MCF 10A (cell line): ENCODE measurements at regions not wholly inside any gene's neighbourhood (a gene's known extent, or its start where the extent isn't known, plus 50 kb on each side); places are given as distances from the start of the nearest gene placed in this dataset.

Experiments
- BruUV-seq: library from RNA; stranded (reverse); fragments of 400-500 nt; replicated peaks from 2 replicates; lab custom pipeline; 2021; lab: Mats Ljungman, UMichigan
- CTCF ChIA-PET: fragments of 300-600 bp; sonication (Branson Sonifier 250); formaldehyde crosslinking; extraction: SDS; loops from one replicate; lab custom pipeline; 2021; ENCODE audit warnings: antibody characterized with exemption, inconsistent platforms; lab: Yijun Ruan, JAX
- POLR2A ChIA-PET: fragments of 300-600, 350-650 bp; sonication (Branson Sonifier 250); formaldehyde crosslinking; extraction: SDS; loops from one replicate; lab custom pipeline; 2020; ENCODE audit warnings: antibody characterized with exemption, inconsistent platforms; lab: Yijun Ruan, JAX
- DNase-seq: peaks from one replicate; pipeline ENCODE4 v3.0.0-alpha.2; 2018; ENCODE audit not compliant: unreplicated experiment
- H3K27ac Mint-ChIP-seq: one replicate; pipeline ENCODE4 v1.8.0; 2022; ENCODE audit warnings: mild to moderate bottlenecking, low read depth, mixed read lengths; ENCODE audit not compliant: unreplicated experiment
- H3K27me3 Mint-ChIP-seq: one replicate; pipeline ENCODE4 v1.8.0; 2022; ENCODE audit warnings: mixed read lengths; ENCODE audit not compliant: insufficient read depth, unreplicated experiment
- H3K36me3 Mint-ChIP-seq: one replicate; pipeline ENCODE4 v1.8.0; 2022; ENCODE audit warnings: mild to moderate bottlenecking, moderate library complexity, mixed read lengths; ENCODE audit not compliant: insufficient read depth, unreplicated experiment
- H3K4me1 Mint-ChIP-seq: one replicate; pipeline ENCODE4 v1.8.0; 2022; ENCODE audit warnings: mixed read lengths; ENCODE audit not compliant: insufficient read depth, unreplicated experiment
- H3K4me3 Mint-ChIP-seq: one replicate; pipeline ENCODE4 v1.8.0; 2022; ENCODE audit warnings: mild to moderate bottlenecking, moderate library complexity, mixed read lengths; ENCODE audit not compliant: unreplicated experiment
- H3K9me3 Mint-ChIP-seq: one replicate; pipeline ENCODE4 v1.8.0; 2022; ENCODE audit warnings: mixed read lengths; ENCODE audit not compliant: unreplicated experiment
- CTCF ChIP-seq: fragments of 200-600 bp; IDR thresholded peaks from one replicate; pipeline ENCODE4 v1.8.0; 2022; ENCODE audit warnings: antibody characterized with exemption, mild to moderate bottlenecking; ENCODE audit not compliant: unreplicated experiment
- intact Hi-C: fragments of 100-400 bp; cut with micrococcal nuclease; formaldehyde crosslinking; loops from 2 replicates; pipeline ENCODE4 v1.14.1; 2022

DNA sequence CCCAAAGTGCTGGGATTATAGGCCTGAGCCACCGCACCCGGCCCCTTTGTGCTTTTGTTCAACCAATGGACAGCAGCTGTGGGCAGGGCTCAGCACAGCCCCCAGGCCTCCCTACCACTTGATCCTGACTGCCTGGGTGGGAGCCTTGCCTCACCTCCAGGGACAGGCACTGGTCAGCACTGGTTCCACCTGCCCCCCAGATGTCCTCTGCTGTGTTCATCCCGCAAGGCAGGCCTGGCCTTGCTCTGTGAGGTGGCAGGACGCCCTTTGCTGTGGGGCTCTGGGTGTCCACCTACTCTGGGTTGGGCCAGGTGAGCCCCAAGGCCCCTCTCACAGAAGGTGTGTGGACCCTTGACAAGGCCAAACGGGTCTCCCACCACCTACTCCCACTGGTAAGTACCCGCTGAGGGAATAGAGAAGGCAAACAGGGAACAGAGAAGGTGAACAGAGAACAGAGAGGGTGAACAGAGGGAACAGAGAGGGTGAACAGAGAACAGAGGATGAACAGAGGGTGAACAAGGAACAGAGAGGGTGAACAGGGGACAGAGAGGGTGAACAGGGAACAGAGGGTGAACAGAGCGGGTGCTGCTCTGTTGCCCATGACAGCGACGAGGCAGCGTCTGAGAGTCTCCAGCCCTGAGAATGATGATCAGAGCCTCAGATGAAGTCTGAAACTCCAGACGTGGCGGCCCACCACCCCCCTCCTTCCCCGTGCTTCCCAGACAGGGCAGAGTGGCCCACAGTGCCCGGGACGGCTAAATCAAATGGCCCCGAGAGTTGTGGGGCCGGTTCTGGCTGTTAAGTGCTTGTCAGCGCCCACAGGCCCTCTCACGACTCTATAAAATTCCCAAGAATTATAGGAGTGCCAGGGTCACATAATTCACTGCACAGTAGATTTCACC is 55.0 kb upstream of the NKX1-1 start:
- no peak for DNase-seq
- Mint-ChIP-seq H3K36me3 (no peaks in the 10 kb centered on the region), H3K4me1 (no peaks in the 10 kb centered on the region), H3K27ac (no peak overlapping the region), H3K4me3 (no peak overlapping the region), H3K27me3 (peaks cover 54% of the 10 kb centered on the region), H3K9me3 (no peaks in the 10 kb centered on the region)
- BruUV-seq = no TSS peak
- ChIA-PET POLR2A (interaction anchor here (0.6 kb wide), 1 partner anchor 176 kb away, joined by 3 read pairs; no protein-coding TSS in a partner anchor), CTCF (no interaction called here)
- TF ChIP-seq CTCF = no peak
- intact Hi-C loops = no loop called here

- no TSS peak for BruUV-seq
- intact Hi-C loops = no loop called here
- TF ChIP-seq CTCF = no peak
- no peak for DNase-seq
- H3K4me3 Mint-ChIP-seq = no peak overlapping the region
- no peaks in the 10 kb centered on the region for H3K9me3 Mint-ChIP-seq
- ChIA-PET CTCF (interaction anchor here (0.6 kb wide), 1 partner anchor 285 kb away, joined by 3 read pairs; no protein-coding TSS in a partner anchor), POLR2A (no interaction called here)
- H3K36me3 Mint-ChIP-seq = no peaks in the 10 kb centered on the region
- H3K27ac Mint-ChIP-seq = no peak overlapping the region
- H3K4me1 Mint-ChIP-seq = no peaks in the 10 kb centered on the region
- peaks cover 54% of the 10 kb centered on the region for H3K27me3 Mint-ChIP-seq
Observed at GRCh38 chr4:1459722-1460511, 53.7 kb upstream of the NKX1-1 start.

GRCh38 chr4:1459081-1459721 is 53.0 kb upstream of the NKX1-1 start:
- H3K4me3 Mint-ChIP-seq = no peak overlapping the region
- H3K27me3 Mint-ChIP-seq = peaks cover 54% of the 10 kb centered on the region
- no TSS peak for BruUV-seq
- peaks cover under 1% of the 10 kb centered on the region for H3K9me3 Mint-ChIP-seq
- H3K4me1 Mint-ChIP-seq = no peaks in the 10 kb centered on the region
- no peak for TF ChIP-seq CTCF
- intact Hi-C loops = no loop called here
- no peak overlapping the region for H3K27ac Mint-ChIP-seq
- CTCF ChIA-PET = no interaction called here
- H3K36me3 Mint-ChIP-seq = no peaks in the 10 kb centered on the region
- no peak for DNase-seq
- POLR2A ChIA-PET = no interaction called here

DNA sequence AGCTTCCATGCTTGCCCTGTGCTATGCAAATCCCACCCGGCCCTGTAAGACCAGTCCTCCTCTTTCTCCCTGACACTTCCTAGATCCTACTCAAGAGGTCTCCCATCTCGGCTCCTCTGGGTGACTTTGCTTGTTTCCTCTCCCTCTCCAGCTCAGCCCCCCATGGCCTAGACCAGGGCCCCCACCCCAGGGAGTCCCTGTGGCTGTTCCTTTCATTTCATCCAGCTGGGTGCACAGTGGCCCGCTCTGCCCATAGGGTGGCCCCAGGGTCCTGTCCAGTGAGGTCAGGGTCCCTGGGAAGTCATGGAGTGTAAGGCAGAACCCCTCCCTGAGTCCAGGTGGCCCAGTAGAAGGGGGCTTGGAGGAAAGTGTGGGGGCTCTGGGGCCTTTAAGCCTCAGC is 52.3 kb upstream of the NKX1-1 start:
- no TSS peak for BruUV-seq
- Mint-ChIP-seq H3K4me1 (no peaks in the 10 kb centered on the region), H3K9me3 (peaks cover 7% of the 10 kb centered on the region), H3K4me3 (no peak overlapping the region), H3K27ac (no peak overlapping the region), H3K27me3 (peaks cover 54% of the 10 kb centered on the region), H3K36me3 (no peaks in the 10 kb centered on the region)
- POLR2A ChIA-PET = no interaction called here
- no peak for TF ChIP-seq CTCF
- CTCF ChIA-PET = no interaction called here
- intact Hi-C loops = no loop called here
- no peak for DNase-seq
